ENCODE measurements at regions not wholly inside any gene's neighbourhood (a gene's known extent, or its start where the extent isn't known, plus 50 kb on each side); places are given as distances from the start of the nearest gene placed in this dataset.

GRCh38 chr3:55226696-55227095, 260.4 kb downstream of the WNT5A start (continued):
- TF ChIP-seq HSF1 (IDR thresholded peaks at IDR 0.05; ENCODE audit: low read depth, low read length): no peak
- TF ChIP-seq POU2F2 (IDR thresholded peaks at IDR 0.05; ENCODE audit: borderline replicate concordance, low read depth, low read length): no peak

- DNase-seq (ENCODE audit: low read depth, low spot score) (no peak), ATAC-seq (no peak), FAIRE-seq (no peak)
- H3K27ac ChIP-seq (ENCODE audit: control insufficient read depth, insufficient read depth): no peak overlapping the region
- no peaks in the 10 kb centered on the region for H4K20me1 ChIP-seq (ENCODE audit: control insufficient read depth, insufficient read depth)
- H3K79me2 ChIP-seq (ENCODE audit: control insufficient read depth, insufficient read depth, low read length): no peaks in the 10 kb centered on the region
- no TSS peak for BruUV-seq (replicated peaks)
- ChIA-PET POLR2A (no interaction called here), CTCF (no interaction called here), RAD21 (ENCODE audit: unreplicated experiment) (no interaction called here), SMC1A (ENCODE audit: uncharacterized antibody, unreplicated experiment) (no interaction called here)
- no peak overlapping the region for H2AFZ ChIP-seq (ENCODE audit: control insufficient read depth, low read depth, low read length)
- H3K4me1 ChIP-seq (ENCODE audit: control insufficient read depth, insufficient read depth, low read length): no peaks in the 10 kb centered on the region
- TF ChIP-seq MAX (IDR thresholded peaks at IDR 0.05; ENCODE audit: low read depth, low read length) (no peak), CEBPB (IDR thresholded peaks at IDR 0.05; ENCODE audit: borderline replicate concordance in 1 of 2, low read depth in 2 of 2, low read length in 2 of 2) (no peak), DPF2 (IDR thresholded peaks at IDR 0.05) (no peak), ETV6 (conservative IDR thresholded peaks at IDR 0.05 in 1 of 2, IDR thresholded peaks at IDR 0.05 in 1 of 2; ENCODE audit: borderline replicate concordance in 1 of 2, low read depth in 1 of 2) (no peak), RCOR1 (conservative IDR thresholded peaks at IDR 0.05; ENCODE audit: low read depth, low read length) (no peak), NFYA (IDR thresholded peaks at IDR 0.05; ENCODE audit: borderline replicate concordance, low read depth, low read length) (no peak), E2F8 (IDR thresholded peaks at IDR 0.05; ENCODE audit: low read depth, partially characterized antibody) (no peak)
- no peak overlapping the region for H3K9ac ChIP-seq (ENCODE audit: control insufficient read depth, insufficient read depth, low read length)
- H3K9me3 ChIP-seq (replicated peaks; ENCODE audit: control insufficient read depth, insufficient read depth, low read length): no peaks in the 10 kb centered on the region; the same call in 2 of the 3 replicates
- intact Hi-C loops (cut with micrococcal nuclease; ENCODE audit: unreplicated experiment) (no loop called here), in situ Hi-C loops (cut with MboI) (no loop called here)
- H3K27me3 ChIP-seq (replicated peaks in 1 of 2; ENCODE audit: control insufficient read depth in 2 of 2, insufficient read depth in 2 of 2, low read length in 1 of 2): no peaks in the 10 kb centered on the region
- no peaks in the 10 kb centered on the region for H3K36me3 ChIP-seq (ENCODE audit: control insufficient read depth in 2 of 2, insufficient read depth in 2 of 2, low read length in 1 of 2)
- H3K4me3 ChIP-seq: no peak overlapping the region
- 0% methylated on average over 1 of the region's 1 CpG for WGBS (ENCODE audit: insufficient coverage, insufficient replicate concordance, low lambda C conversion rate, missing lambda C conversion rate)
- no peak overlapping the region for H3K4me2 ChIP-seq (ENCODE audit: control insufficient read depth, insufficient read depth)
Observed at GRCh38 chr3:55218577-55218976, 268.5 kb downstream of the WNT5A start.

Data from GM12878 (cell line).